Keratinocyte (primary cell): ENCODE measurements at regions not wholly inside any gene's neighbourhood (a gene's known extent, or its start where the extent isn't known, plus 50 kb on each side); places are given as distances from the start of the nearest gene placed in this dataset.

Experiments used
- DNase-seq: peaks from one replicate; pipeline ENCODE4 v3.0.0-alpha.2; 2011; ENCODE audit warnings: low read depth, missing footprints, low spot score
- FAIRE-seq: peaks from 2 replicates; lab custom pipeline; 2011; peaks lifted over from hg19 to GRCh38; lab: Jason Lieb, UNC
- H2AFZ ChIP-seq: 2 replicates; pipeline ENCODE4 v1.6.0; 2012; ENCODE audit warnings: low read length, control low read depth, inconsistent platforms; ENCODE audit not compliant: control insufficient read depth
- H3K27ac ChIP-seq: 2 replicates; pipeline ENCODE4 v1.5.1; 2011; ENCODE audit warnings: low read length; ENCODE audit not compliant: control insufficient read depth, insufficient read depth
- H3K27me3 ChIP-seq: 3 replicates; pipeline ENCODE4 v1.6.0; 2011; ENCODE audit warnings: low read length; ENCODE audit not compliant: control insufficient read depth, insufficient read depth; ENCODE audit errors: extremely low read depth
- H3K36me3 ChIP-seq, 2 experiments: 2 replicates in 1 of 2; 3 replicates in 1 of 2; pipeline ENCODE4 v1.5.1; 2011; ENCODE audit warnings: low read length in 2 of 2, mild to moderate bottlenecking in 1 of 2; ENCODE audit not compliant: control insufficient read depth in 2 of 2, insufficient read depth in 2 of 2; ENCODE audit errors: extremely low read depth in 1 of 2
- H3K4me1 ChIP-seq: 3 replicates; pipeline ENCODE4 v1.5.1; 2011; ENCODE audit warnings: low read length; ENCODE audit not compliant: control insufficient read depth, insufficient read depth; ENCODE audit errors: extremely low read depth
- H3K4me2 ChIP-seq: 3 replicates; pipeline ENCODE4 v1.6.0; 2011; ENCODE audit warnings: low read depth, low read length; ENCODE audit not compliant: control insufficient read depth, insufficient read depth; ENCODE audit errors: extremely low read depth
- H3K4me3 ChIP-seq, 3 experiments: fragments of 200-600 bp in 1 of 3; sonication (generic) in 1 of 3; 2 replicates in 2 of 3; 3 replicates in 1 of 3; pipeline ENCODE4 v1.5.1; 2011 to 2016; ENCODE audit warnings: low read length in 3 of 3, mild to moderate bottlenecking in 3 of 3, control low read depth in 2 of 3, inconsistent platforms in 1 of 3, low read depth in 1 of 3, mixed read lengths in 1 of 3, mixed run types in 1 of 3, moderate library complexity in 1 of 3; ENCODE audit not compliant: control insufficient read depth in 2 of 3, insufficient read depth in 2 of 3; ENCODE audit errors: extremely low read depth in 1 of 3
- H3K79me2 ChIP-seq: 2 replicates; pipeline ENCODE4 v1.6.0; 2012; ENCODE audit warnings: low read length; ENCODE audit not compliant: control insufficient read depth, insufficient read depth
- H3K9ac ChIP-seq: 3 replicates; pipeline ENCODE4 v1.6.0; 2011; ENCODE audit warnings: low read length; ENCODE audit not compliant: control insufficient read depth, insufficient read depth; ENCODE audit errors: extremely low read depth
- H3K9me1 ChIP-seq: 3 replicates; pipeline ENCODE4 v1.6.0; 2011; ENCODE audit warnings: low read length; ENCODE audit not compliant: control insufficient read depth, insufficient read depth; ENCODE audit errors: extremely low read depth
- H3K9me3 ChIP-seq: 2 replicates; pipeline ENCODE4 v1.5.1; 2012; ENCODE audit warnings: low read depth, low read length; ENCODE audit not compliant: control insufficient read depth
- H4K20me1 ChIP-seq: 3 replicates; pipeline ENCODE4 v1.6.0; 2011; ENCODE audit warnings: low read length; ENCODE audit not compliant: control insufficient read depth, insufficient read depth; ENCODE audit errors: extremely low read depth
- EZH2 ChIP-seq: IDR thresholded peaks from one replicate; pipeline ENCODE4 v1.6.1; 2012; ENCODE audit warnings: inconsistent platforms, mild to moderate bottlenecking, low read length, moderate library complexity
- dilution Hi-C: fragments of 300-500 bp; cut with MboI; formaldehyde crosslinking; loops from one replicate; pipeline ENCODE4 v1.7.0; 2020; ENCODE audit warnings: low sequenced_read_pairs; ENCODE audit not compliant: extremely low pct_ligation_motif_present
- TF ChIP-seq, protein P1 (sequence below), 3 experiments: IDR thresholded peaks in 1 of 3; conservative IDR thresholded peaks in 1 of 3; optimal IDR thresholded peaks in 1 of 3; 2 replicates in 2 of 3; 3 replicates in 1 of 3; pipeline versions ENCODE3 to v1.5.1; 2011; ENCODE audit warnings: low read length in 3 of 3, mild to moderate bottlenecking in 3 of 3, moderate library complexity in 2 of 3, control low read depth in 1 of 3, inconsistent platforms in 1 of 3; ENCODE audit not compliant: insufficient read depth in 2 of 3; ENCODE audit errors: extremely low read depth in 1 of 3

DNA sequence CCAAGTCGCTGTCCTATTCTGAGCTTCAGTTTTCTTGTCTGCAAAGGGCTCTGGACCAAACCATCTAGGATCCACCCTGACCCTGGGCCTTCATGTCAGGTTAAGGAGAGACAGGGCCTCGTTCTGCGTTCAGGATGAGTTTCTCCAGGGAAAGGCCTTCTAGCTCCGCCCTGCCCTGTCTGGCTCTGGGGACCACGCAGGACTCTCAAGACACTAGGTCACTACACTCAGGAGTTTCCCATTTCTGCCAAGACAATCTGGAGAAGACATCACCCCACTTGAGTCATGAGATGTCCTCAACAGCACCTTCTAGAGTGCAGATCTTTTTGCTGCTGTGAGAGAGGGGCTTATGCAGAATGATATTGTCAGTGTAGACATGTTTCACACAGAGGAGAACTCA, 53.2 kb upstream of the KCNMB1 start:
- no peak overlapping the region for H3K4me2 ChIP-seq
- H3K79me2 ChIP-seq: no peaks in the 10 kb centered on the region
- no peak overlapping the region for H3K27ac ChIP-seq
- dilution Hi-C loops: no loop called here
- H3K9me1 ChIP-seq: no peaks in the 10 kb centered on the region
- no peaks in the 10 kb centered on the region for H3K36me3 ChIP-seq
- TF ChIP-seq EZH2: no peak
- TF ChIP-seq, protein P1, sequence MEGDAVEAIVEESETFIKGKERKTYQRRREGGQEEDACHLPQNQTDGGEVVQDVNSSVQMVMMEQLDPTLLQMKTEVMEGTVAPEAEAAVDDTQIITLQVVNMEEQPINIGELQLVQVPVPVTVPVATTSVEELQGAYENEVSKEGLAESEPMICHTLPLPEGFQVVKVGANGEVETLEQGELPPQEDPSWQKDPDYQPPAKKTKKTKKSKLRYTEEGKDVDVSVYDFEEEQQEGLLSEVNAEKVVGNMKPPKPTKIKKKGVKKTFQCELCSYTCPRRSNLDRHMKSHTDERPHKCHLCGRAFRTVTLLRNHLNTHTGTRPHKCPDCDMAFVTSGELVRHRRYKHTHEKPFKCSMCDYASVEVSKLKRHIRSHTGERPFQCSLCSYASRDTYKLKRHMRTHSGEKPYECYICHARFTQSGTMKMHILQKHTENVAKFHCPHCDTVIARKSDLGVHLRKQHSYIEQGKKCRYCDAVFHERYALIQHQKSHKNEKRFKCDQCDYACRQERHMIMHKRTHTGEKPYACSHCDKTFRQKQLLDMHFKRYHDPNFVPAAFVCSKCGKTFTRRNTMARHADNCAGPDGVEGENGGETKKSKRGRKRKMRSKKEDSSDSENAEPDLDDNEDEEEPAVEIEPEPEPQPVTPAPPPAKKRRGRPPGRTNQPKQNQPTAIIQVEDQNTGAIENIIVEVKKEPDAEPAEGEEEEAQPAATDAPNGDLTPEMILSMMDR (optimal IDR thresholded peaks at IDR 0.05 in 1 of 3, IDR thresholded peaks at IDR 0.05 in 1 of 3, conservative IDR thresholded peaks at IDR 0.05 in 1 of 3; ENCODE audit: extremely low read depth in 1 of 3, insufficient read depth in 2 of 3, low read length in 3 of 3): no peak
- no peak overlapping the region for H3K4me3 ChIP-seq
- no peak overlapping the region for H3K9ac ChIP-seq
- H3K9me3 ChIP-seq: no peaks in the 10 kb centered on the region
- no peaks in the 10 kb centered on the region for H3K27me3 ChIP-seq
- H3K4me1 ChIP-seq: no peaks in the 10 kb centered on the region
- no peaks in the 10 kb centered on the region for H4K20me1 ChIP-seq
- H2AFZ ChIP-seq: no peak overlapping the region
- FAIRE-seq (no peak), DNase-seq (no peak)

DNA sequence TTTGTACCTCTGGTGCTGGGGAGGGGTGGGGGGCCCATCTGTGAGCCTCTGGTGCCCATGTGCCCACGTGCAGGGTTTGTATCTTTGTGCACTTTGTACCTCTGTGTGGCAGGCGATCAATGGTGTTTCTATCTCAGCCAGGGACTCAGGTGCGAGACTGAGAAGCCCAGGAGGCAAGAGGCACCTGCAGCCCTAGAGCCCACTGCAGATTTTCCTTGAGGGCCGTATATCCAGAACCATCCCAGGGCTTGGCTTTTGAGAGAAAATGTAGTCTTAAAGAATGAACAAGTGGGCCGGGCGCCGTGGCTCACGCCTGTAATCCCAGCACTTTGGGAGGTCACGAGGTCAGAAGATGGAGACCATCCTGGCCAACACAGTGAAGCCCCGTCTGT, 52.2 kb upstream of the KCNMB1 start:
- dilution Hi-C loops: no loop called here
- Histone ChIP-seq H3K27ac (no peak overlapping the region), H3K27me3 (no peaks in the 10 kb centered on the region), H4K20me1 (no peaks in the 10 kb centered on the region), H3K9ac (no peak overlapping the region), H3K79me2 (no peaks in the 10 kb centered on the region), H3K4me1 (no peaks in the 10 kb centered on the region), H3K4me3 (no peak overlapping the region), H3K9me1 (no peaks in the 10 kb centered on the region), H3K36me3 (no peaks in the 10 kb centered on the region), H3K9me3 (no peaks in the 10 kb centered on the region), H3K4me2 (no peak overlapping the region), H2AFZ (no peak overlapping the region)
- no peak for TF ChIP-seq EZH2
- TF ChIP-seq, protein P1 (optimal IDR thresholded peaks at IDR 0.05 in 1 of 3, IDR thresholded peaks at IDR 0.05 in 1 of 3, conservative IDR thresholded peaks at IDR 0.05 in 1 of 3; ENCODE audit: extremely low read depth in 1 of 3, insufficient read depth in 2 of 3, low read length in 3 of 3): no peak
- DNase-seq (no peak), FAIRE-seq (no peak)
